Esophagus squamous epithelium (tissue), 5 donors: ENCODE measurements at regions not wholly inside any gene's neighbourhood (a gene's known extent, or its start where the extent isn't known, plus 50 kb on each side); places are given as distances from the start of the nearest gene placed in this dataset.

Experiments
- DNase-seq: peaks from one replicate; lab custom pipeline; 2025; lab: John Stamatoyannopoulos, UW
- H3K27ac ChIP-seq, 4 donors: fragments of 200-600 bp; sonication (generic); one replicate each; pipeline ENCODE4 v1.5.1; 2016 to 2019; ENCODE audit warnings: mild to moderate bottlenecking in 1 of 4
- H3K27me3 ChIP-seq, 4 donors: fragments of 200-600 bp; sonication (generic); 1 replicate in 3 of 4; 2 replicates in 1 of 4; pipeline versions ENCODE4 v1.5.1 to v1.6.0; 2017 to 2021; ENCODE audit warnings: antibody characterized with exemption in 1 of 4
- H3K36me3 ChIP-seq, 3 donors: fragments of 200-600 bp; sonication (generic); one replicate each; pipeline ENCODE4 v1.5.1; 2016 to 2019
- H3K4me1 ChIP-seq, 3 donors: fragments of 200-600 bp; sonication (generic); one replicate each; pipeline ENCODE4 v1.5.1; 2017 to 2019
- H3K4me3 ChIP-seq, 4 donors: fragments of 200-600 bp; sonication (generic); 1 replicate in 3 of 4; 2 replicates in 1 of 4; pipeline ENCODE4 v1.5.1; 2016 to 2019; ENCODE audit warnings: mild to moderate bottlenecking in 2 of 4, moderate library complexity in 1 of 4
- H3K9me3 ChIP-seq, 3 donors: fragments of 200-600 bp; sonication (generic); one replicate each; pipeline ENCODE4 v1.5.1; 2016 to 2019
- CTCF ChIP-seq, 6 experiments: fragments of 450-650 bp in 4 of 6; fragments of 200-600 bp in 2 of 6; sonication (generic) in 2 of 6; IDR thresholded peaks; one replicate each; pipeline ENCODE4 v1.5.1; 2016 to 2019; ENCODE audit warnings: antibody characterized with exemption in 6 of 6, mild to moderate bottlenecking in 4 of 6, moderate library complexity in 4 of 6
- POLR2A ChIP-seq, 4 donors: fragments of 450-650 bp; IDR thresholded peaks; one replicate each; pipeline ENCODE4 v1.6.1; 2017; ENCODE audit warnings: antibody characterized with exemption in 4 of 4, mild to moderate bottlenecking in 4 of 4, moderate library complexity in 3 of 4
- WGBS, 2 donors: methylation state at CpG; one replicate each; pipeline ENCODE4 v1.1.5; 2018; 5-methylcytosine and 5-hydroxymethylcytosine counted together
- intact Hi-C: fragments of 100-400 bp; cut with DNase I; formaldehyde crosslinking; loops from one replicate; pipeline ENCODE4 v1.15.0; 2022
- donor health status: DM: yes; HTN: yes; CAD: no.

DNA sequence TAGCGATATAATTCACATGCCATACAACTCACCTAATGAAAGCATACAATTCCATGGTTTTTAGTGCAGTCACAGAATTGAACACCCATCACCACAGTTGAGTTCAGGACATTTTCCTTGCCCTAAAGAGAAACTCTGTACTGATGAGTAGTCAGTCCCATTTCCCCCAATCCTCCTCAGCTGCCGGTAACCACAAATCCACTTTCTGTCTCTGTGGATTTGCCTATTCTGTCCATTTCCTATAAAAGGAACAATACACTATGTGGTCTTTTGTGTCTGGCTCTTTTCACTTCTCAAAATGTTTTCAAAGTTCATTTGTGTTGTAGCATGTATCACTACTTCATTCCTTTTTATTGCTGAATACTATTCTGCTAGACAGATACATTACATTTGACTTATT, 67.9 kb upstream of the TGM3 start:
- TF ChIP-seq POLR2A (IDR thresholded peaks at IDR 0.05) = no peak
- TF ChIP-seq CTCF (IDR thresholded peaks at IDR 0.05) = no peak
- peak overlapping the region in 3 of 4 donors; percentile 33 to 83 (median 74) for H3K27ac ChIP-seq
- DNase-seq = no peak
- H3K9me3 ChIP-seq = no peaks in the 10 kb centered on the region
- 89 to 92% methylated on average over 2 of the region's 2 CpGs for WGBS, 2 donors
- intact Hi-C loops = no loop called here
- H3K4me3 ChIP-seq = no peak overlapping the region
- no peaks in the 10 kb centered on the region for H3K36me3 ChIP-seq
- peaks cover 0 to 31% (median 0%) of the 10 kb centered on the region in 3 donors for H3K4me1 ChIP-seq
- H3K27me3 ChIP-seq = no peaks in the 10 kb centered on the region

GRCh38 chr20:2228926-2229325, 66.9 kb upstream of the TGM3 start:
- DNase-seq = no peak
- intact Hi-C loops = no loop called here
- Histone ChIP-seq H3K36me3 (no peaks in the 10 kb centered on the region), H3K27me3 (no peaks in the 10 kb centered on the region), H3K4me1 (peaks cover 0 to 29% (median 0%) of the 10 kb centered on the region in 3 donors), H3K9me3 (no peaks in the 10 kb centered on the region), H3K4me3 (no peak overlapping the region), H3K27ac (peak overlapping the region in 2 of 4 donors; percentile 74 to 83)
- WGBS, 2 donors = 71 to 78% methylated on average over 5 of the region's 5 CpGs
- TF ChIP-seq CTCF (IDR thresholded peaks at IDR 0.05) = no peak
- TF ChIP-seq POLR2A (IDR thresholded peaks at IDR 0.05) = no peak

DNA sequence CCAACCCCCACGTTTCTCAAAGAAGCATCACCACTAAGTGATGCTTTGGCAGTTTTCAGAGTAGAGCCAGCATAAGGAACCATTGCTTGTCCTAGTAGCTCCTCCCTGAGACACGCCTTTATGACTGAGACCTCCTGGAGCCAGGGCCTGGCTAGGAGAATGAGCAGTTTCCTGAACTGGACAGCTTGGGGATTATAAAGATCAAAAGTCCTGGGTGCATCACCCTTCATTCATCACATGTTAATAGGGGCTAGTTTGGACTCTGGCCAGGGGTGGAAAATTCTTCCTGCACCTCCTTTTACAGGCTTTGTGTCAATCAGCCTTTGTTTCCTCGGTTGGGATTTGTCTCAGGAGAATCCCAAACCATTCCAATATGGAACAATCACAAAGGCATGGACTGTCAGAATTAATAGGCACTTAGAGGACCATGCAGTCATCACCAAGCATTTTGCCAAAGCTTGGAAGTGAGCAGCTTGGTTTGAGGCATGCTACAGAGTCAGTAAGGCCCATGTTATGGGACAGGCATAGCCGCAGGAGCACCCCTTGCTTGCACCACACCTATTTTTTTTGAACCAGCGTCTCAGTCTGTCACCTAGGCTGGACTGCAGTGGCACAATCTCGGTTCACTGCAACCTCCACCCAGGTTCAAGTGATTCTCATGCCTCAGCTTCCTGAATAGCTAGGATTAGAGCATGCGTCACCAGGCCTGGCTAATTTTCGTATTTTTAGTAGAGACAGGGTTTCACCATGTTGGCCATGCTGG, 64.9 kb upstream of the TGM3 start:
- DNase-seq = no peak
- intact Hi-C loops = no loop called here
- no peaks in the 10 kb centered on the region for H3K27me3 ChIP-seq
- TF ChIP-seq POLR2A (IDR thresholded peaks at IDR 0.05) (no peak), CTCF (IDR thresholded peaks at IDR 0.05) (no peak)
- peak overlapping the region in 3 of 4 donors; percentile 44 to 83 (median 74) for H3K27ac ChIP-seq
- no peaks in the 10 kb centered on the region for H3K9me3 ChIP-seq
- H3K36me3 ChIP-seq = no peaks in the 10 kb centered on the region
- WGBS, 2 donors = 59 to 73% methylated on average over 6 to 8 of the region's 8 CpGs
- no peak overlapping the region for H3K4me3 ChIP-seq
- peaks cover 0 to 28% (median 0%) of the 10 kb centered on the region in 3 donors for H3K4me1 ChIP-seq

DNA sequence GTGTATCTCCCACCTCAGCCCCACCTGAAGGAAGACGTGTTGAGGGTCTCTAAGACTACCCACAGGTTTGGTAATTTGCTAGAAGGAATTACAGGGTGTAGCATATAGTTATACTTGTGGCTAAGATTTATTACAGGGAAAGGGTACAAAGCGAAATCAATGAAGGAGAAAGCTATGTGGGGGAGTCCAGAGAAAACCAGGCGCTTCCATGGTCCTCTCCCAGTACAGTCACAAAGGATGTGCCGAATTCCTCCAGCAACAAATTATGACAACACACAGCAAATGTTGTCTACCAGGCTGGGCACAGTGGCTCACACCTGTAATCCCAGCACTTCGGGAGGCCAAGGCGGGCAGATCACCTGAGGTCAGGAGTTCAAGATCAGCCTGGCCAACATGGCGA, 64.1 kb upstream of the TGM3 start:
- H3K27me3 ChIP-seq = no peaks in the 10 kb centered on the region
- peak overlapping the region in 3 of 4 donors; percentile 57 to 83 (median 67) for H3K27ac ChIP-seq
- 89 to 95% methylated on average over 3 to 5 of the region's 7 CpGs for WGBS, 2 donors
- DNase-seq = no peak
- no peaks in the 10 kb centered on the region for H3K9me3 ChIP-seq
- intact Hi-C loops = no loop called here
- TF ChIP-seq POLR2A (IDR thresholded peaks at IDR 0.05) (no peak), CTCF (IDR thresholded peaks at IDR 0.05) (no peak)
- peaks cover 0 to 33% (median 5%) of the 10 kb centered on the region in 3 donors for H3K4me1 ChIP-seq
- no peaks in the 10 kb centered on the region for H3K36me3 ChIP-seq
- H3K4me3 ChIP-seq = no peak overlapping the region

DNA sequence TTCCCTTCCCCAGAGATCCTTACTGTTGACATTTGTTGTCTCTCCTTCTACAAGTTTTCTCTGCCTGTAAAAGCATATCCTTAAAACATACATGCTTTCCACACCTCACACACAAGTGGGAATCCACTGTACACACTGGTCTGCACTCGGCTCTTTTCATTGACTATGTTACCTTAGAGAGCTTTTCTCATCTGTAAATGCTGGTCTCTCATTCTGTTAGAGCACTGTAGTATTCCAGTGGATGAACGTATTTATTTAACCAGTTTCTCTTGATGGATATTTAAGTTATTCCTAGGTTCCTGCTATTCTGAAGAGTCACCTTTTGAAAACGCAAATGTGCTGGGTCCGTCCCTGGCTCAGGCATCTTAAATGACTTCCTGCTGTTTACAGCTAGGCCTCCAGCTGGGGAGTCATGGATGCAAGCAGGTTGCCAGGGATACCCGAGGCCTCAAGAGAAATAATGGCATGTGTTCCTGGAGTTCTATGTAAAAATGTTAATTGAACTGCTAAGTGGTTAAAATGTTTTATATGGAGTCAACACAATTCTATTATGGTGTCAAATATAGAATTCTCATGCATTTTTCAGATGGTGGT, 61.1 kb upstream of the TGM3 start:
- peak overlapping the region in 1 of 4 donors; percentile 90 for H3K27ac ChIP-seq
- TF ChIP-seq POLR2A (IDR thresholded peaks at IDR 0.05) = no peak
- TF ChIP-seq CTCF (IDR thresholded peaks at IDR 0.05) = no peak
- no peaks in the 10 kb centered on the region for H3K9me3 ChIP-seq
- no peaks in the 10 kb centered on the region for H3K36me3 ChIP-seq
- 54 to 67% methylated on average over 5 of the region's 5 CpGs for WGBS, 2 donors
- H3K4me1 ChIP-seq = peaks cover 0 to 39% (median 6%) of the 10 kb centered on the region in 3 donors
- no peak for DNase-seq
- no peaks in the 10 kb centered on the region for H3K27me3 ChIP-seq
- no peak overlapping the region for H3K4me3 ChIP-seq
- intact Hi-C loops = no loop called here
